Hepatocyte (in vitro differentiated cells): ENCODE measurements at regions not wholly inside any gene's neighbourhood (a gene's known extent, or its start where the extent isn't known, plus 50 kb on each side); places are given as distances from the start of the nearest gene placed in this dataset.

ENCODE experiments used
- EZH2 ChIP-seq: fragments of 200-600 bp; sonication (generic); IDR thresholded peaks from 2 replicates; pipeline ENCODE4 v1.6.1; 2016; ENCODE audit warnings: antibody characterized with exemption, mild to moderate bottlenecking, borderline replicate concordance
- TF ChIP-seq, protein P1 (sequence below): fragments of 200-600 bp; sonication (generic); IDR thresholded peaks from 2 replicates; pipeline ENCODE4 v1.5.1; 2016; ENCODE audit warnings: antibody characterized with exemption, mild to moderate bottlenecking; ENCODE audit not compliant: poor library complexity

DNA sequence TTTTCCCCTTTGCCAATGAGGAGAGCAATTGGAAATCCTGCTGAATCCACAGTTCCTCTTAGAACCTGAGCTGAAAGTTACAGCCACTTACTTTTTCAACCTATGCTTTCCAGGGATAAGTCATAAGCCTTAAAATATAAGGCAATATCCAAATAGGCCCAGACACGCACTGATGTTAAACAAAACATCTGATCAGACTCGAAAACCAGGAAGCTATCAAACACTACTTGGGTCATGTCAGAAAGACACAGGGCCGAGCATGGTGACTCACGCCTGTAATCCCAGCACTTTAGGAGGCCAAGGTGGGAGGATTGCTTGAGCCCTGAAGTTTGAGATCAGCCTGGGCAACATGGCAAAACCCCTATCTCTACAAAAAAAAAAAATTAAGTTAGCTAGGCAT is 192.1 kb downstream of the SP3 start:
- TF ChIP-seq, protein P1, sequence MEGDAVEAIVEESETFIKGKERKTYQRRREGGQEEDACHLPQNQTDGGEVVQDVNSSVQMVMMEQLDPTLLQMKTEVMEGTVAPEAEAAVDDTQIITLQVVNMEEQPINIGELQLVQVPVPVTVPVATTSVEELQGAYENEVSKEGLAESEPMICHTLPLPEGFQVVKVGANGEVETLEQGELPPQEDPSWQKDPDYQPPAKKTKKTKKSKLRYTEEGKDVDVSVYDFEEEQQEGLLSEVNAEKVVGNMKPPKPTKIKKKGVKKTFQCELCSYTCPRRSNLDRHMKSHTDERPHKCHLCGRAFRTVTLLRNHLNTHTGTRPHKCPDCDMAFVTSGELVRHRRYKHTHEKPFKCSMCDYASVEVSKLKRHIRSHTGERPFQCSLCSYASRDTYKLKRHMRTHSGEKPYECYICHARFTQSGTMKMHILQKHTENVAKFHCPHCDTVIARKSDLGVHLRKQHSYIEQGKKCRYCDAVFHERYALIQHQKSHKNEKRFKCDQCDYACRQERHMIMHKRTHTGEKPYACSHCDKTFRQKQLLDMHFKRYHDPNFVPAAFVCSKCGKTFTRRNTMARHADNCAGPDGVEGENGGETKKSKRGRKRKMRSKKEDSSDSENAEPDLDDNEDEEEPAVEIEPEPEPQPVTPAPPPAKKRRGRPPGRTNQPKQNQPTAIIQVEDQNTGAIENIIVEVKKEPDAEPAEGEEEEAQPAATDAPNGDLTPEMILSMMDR = no peak
- TF ChIP-seq EZH2 = no peak
